B cell (primary cell): ENCODE measurements at regions not wholly inside any gene's neighbourhood (a gene's known extent, or its start where the extent isn't known, plus 50 kb on each side); places are given as distances from the start of the nearest gene placed in this dataset.

Experiments used
- ATAC-seq: fragments of 200-7000 bp; cut with Tn5 transposase; one replicate; pipeline ENCODE4 v1.10.0; 2021; ENCODE audit warnings: low read depth, mild to moderate bottlenecking, moderate number of reproducible peaks, moderate library complexity
- CTCF ChIA-PET: fragments of 350-600 bp; sonication (Branson Sonifier 250); formaldehyde crosslinking; loops from one replicate; lab custom pipeline; 2021; ENCODE audit warnings: antibody characterized with exemption, inconsistent platforms; lab: Charles Lee
- POLR2A ChIA-PET: fragments of 350-600 bp; sonication (Branson Sonifier 250); formaldehyde crosslinking; loops from one replicate; lab custom pipeline; 2021; ENCODE audit warnings: antibody characterized with exemption; lab: Charles Lee
- DNase-seq: peaks from one replicate; pipeline ENCODE4 v3.0.0; 2013
- H2AFZ ChIP-seq: 2 replicates; pipeline ENCODE4 v1.6.1; 2012; ENCODE audit warnings: mild to moderate bottlenecking, low read depth, low read length; ENCODE audit not compliant: insufficient read depth, poor library complexity, severe bottlenecking
- H3K27ac ChIP-seq, 2 donors: 1 replicate in 1 of 2; 2 replicates in 1 of 2; pipeline ENCODE4 v1.5.1; 2012 to 2013; ENCODE audit warnings: low read length in 2 of 2, mild to moderate bottlenecking in 2 of 2, moderate library complexity in 1 of 2
- H3K27me3 ChIP-seq, 4 experiments: fragments of 200-600 bp in 1 of 4; sonication (generic) in 1 of 4; replicated peaks in 1 of 4; 1 replicate in 2 of 4; 2 replicates in 2 of 4; pipeline versions ENCODE4 v1.6.1 to v1.7.0; 2013 to 2016; ENCODE audit warnings: low read length in 3 of 4, mild to moderate bottlenecking in 2 of 4, mixed read lengths in 1 of 4, moderate library complexity in 1 of 4; ENCODE audit not compliant: insufficient read depth in 4 of 4, control insufficient read depth in 3 of 4; ENCODE audit errors: control extremely low read depth in 1 of 4
- H3K36me3 ChIP-seq, 2 experiments: replicated peaks in 1 of 2; 1 replicate in 1 of 2; 2 replicates in 1 of 2; pipeline versions ENCODE4 v1.6.1 to v1.7.1; 2013; ENCODE audit warnings: low read length in 1 of 2; ENCODE audit not compliant: insufficient read depth in 2 of 2, control insufficient read depth in 1 of 2; ENCODE audit errors: control extremely low read depth in 1 of 2, extremely low read depth in 1 of 2
- H3K4me1 ChIP-seq, 2 donors: fragments of 200-600 bp in 1 of 2; sonication (generic) in 1 of 2; 1 replicate in 1 of 2; 2 replicates in 1 of 2; pipeline versions ENCODE4 v1.5.1 to v1.6.1; 2013 to 2017; ENCODE audit warnings: low read length in 2 of 2; ENCODE audit not compliant: control insufficient read depth in 2 of 2, insufficient read depth in 2 of 2
- H3K4me2 ChIP-seq: replicated peaks from 2 replicates; pipeline ENCODE3; 2012; ENCODE audit warnings: mild to moderate bottlenecking, low read depth, low read length; ENCODE audit not compliant: poor library complexity, severe bottlenecking
- H3K4me3 ChIP-seq, 5 experiments: fragments of 200-600 bp in 1 of 5; sonication (generic) in 1 of 5; 1 replicate in 3 of 5; 2 replicates in 2 of 5; pipeline versions ENCODE4 v1.5.1 to v1.7.0; 2011 to 2016; ENCODE audit warnings: low read length in 4 of 5, mild to moderate bottlenecking in 4 of 5, low read depth in 2 of 5, control low read depth in 1 of 5, moderate library complexity in 1 of 5; ENCODE audit not compliant: insufficient read depth in 1 of 5; ENCODE audit errors: control extremely low read depth in 1 of 5, extremely low read depth in 1 of 5
- H3K79me2 ChIP-seq: fragments of 200-600 bp; sonication (generic); one replicate; pipeline ENCODE4 v1.6.0; 2016; ENCODE audit warnings: low read length; ENCODE audit not compliant: control insufficient read depth, insufficient read depth
- H3K9ac ChIP-seq: fragments of 200-600 bp; sonication (generic); 2 replicates; pipeline ENCODE4 v1.6.1; 2017; ENCODE audit warnings: mild to moderate bottlenecking, low read length, moderate library complexity
- H3K9me3 ChIP-seq, 3 donors: one replicate each; pipeline versions ENCODE4 v1.6.1 to v1.7.1; 2013; ENCODE audit warnings: low read length in 2 of 3; ENCODE audit not compliant: control insufficient read depth in 2 of 3, insufficient read depth in 1 of 3; ENCODE audit errors: control extremely low read depth in 1 of 3
- H4K20me1 ChIP-seq: 2 replicates; pipeline ENCODE4 v1.6.0; 2012; ENCODE audit warnings: mild to moderate bottlenecking, low read length; ENCODE audit not compliant: insufficient read depth, control insufficient read depth, poor library complexity, severe bottlenecking
- H3K27ac Mint-ChIP-seq: one replicate; pipeline ENCODE4 v1.8.0; 2021; ENCODE audit warnings: mixed read lengths
- H3K27me3 Mint-ChIP-seq: one replicate; pipeline ENCODE4 v1.8.0; 2021; ENCODE audit warnings: mixed read lengths
- H3K4me1 Mint-ChIP-seq: one replicate; pipeline ENCODE4 v1.8.0; 2021; ENCODE audit warnings: mixed read lengths
- H3K4me3 Mint-ChIP-seq: one replicate; pipeline ENCODE4 v1.8.0; 2021; ENCODE audit warnings: mixed read lengths
- H3K9me3 Mint-ChIP-seq: one replicate; pipeline ENCODE4 v1.8.0; 2022; ENCODE audit warnings: mixed read lengths; ENCODE audit not compliant: insufficient read depth
- EZH2 ChIP-seq: IDR thresholded peaks from 2 replicates; pipeline ENCODE4 v1.6.1; 2012; ENCODE audit warnings: borderline replicate concordance, low read depth, mild to moderate bottlenecking, moderate library complexity, low read length; ENCODE audit not compliant: insufficient read depth, poor library complexity, severe bottlenecking
- WGBS: methylation state at CpG from one replicate; pipeline ENCODE4 v1.1.5; 2013; ENCODE audit warnings: missing lambda C conversion rate; ENCODE audit not compliant: insufficient coverage; 5-methylcytosine and 5-hydroxymethylcytosine counted together
- intact Hi-C: fragments of 100-400 bp; cut with micrococcal nuclease; formaldehyde crosslinking; loops from one replicate; pipeline ENCODE4 v1.10.0; 2022
- TF ChIP-seq, protein P1 (sequence below): fragments of 200-600 bp; IDR thresholded peaks from one replicate; pipeline ENCODE4 v1.8.0; 2022; ENCODE audit warnings: antibody characterized with exemption, mild to moderate bottlenecking

DNA sequence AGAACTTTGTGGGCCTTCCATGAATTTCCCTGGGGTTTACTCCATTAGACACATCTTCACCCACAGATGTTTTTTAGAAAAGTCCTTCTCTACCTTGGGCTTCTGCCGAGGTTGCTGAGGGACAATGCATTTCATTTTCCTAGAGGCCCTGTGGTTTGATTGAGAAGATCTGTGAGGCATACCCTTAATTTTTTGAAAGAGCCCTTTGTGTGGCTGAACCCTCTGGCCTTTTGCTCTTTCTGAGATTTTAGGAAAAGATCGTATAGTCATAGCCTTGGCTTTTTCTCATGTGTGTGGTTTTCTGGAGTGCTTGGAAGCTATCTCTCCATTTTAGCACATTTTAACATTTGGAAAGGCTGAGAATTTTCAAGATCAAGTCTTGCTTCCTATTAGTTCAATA is 119.8 kb upstream of the LYZL1 start:
- intact Hi-C loops: no loop called here
- H3K9ac ChIP-seq: no peak overlapping the region
- H3K4me1 ChIP-seq: no peaks in the 10 kb centered on the region
- H3K4me2 ChIP-seq: no peak overlapping the region
- H3K36me3 ChIP-seq: no peaks in the 10 kb centered on the region
- POLR2A ChIA-PET: no interaction called here
- peaks cover 15% of the 10 kb centered on the region for H3K9me3 Mint-ChIP-seq
- no peak overlapping the region for H2AFZ ChIP-seq
- no peaks in the 10 kb centered on the region for H3K27me3 Mint-ChIP-seq
- no peaks in the 10 kb centered on the region for H4K20me1 ChIP-seq
- H3K27me3 ChIP-seq: no peaks in the 10 kb centered on the region
- TF ChIP-seq, protein P1, sequence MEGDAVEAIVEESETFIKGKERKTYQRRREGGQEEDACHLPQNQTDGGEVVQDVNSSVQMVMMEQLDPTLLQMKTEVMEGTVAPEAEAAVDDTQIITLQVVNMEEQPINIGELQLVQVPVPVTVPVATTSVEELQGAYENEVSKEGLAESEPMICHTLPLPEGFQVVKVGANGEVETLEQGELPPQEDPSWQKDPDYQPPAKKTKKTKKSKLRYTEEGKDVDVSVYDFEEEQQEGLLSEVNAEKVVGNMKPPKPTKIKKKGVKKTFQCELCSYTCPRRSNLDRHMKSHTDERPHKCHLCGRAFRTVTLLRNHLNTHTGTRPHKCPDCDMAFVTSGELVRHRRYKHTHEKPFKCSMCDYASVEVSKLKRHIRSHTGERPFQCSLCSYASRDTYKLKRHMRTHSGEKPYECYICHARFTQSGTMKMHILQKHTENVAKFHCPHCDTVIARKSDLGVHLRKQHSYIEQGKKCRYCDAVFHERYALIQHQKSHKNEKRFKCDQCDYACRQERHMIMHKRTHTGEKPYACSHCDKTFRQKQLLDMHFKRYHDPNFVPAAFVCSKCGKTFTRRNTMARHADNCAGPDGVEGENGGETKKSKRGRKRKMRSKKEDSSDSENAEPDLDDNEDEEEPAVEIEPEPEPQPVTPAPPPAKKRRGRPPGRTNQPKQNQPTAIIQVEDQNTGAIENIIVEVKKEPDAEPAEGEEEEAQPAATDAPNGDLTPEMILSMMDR: no peak
- TF ChIP-seq EZH2: no peak
- no peak overlapping the region for H3K4me3 Mint-ChIP-seq
- no peak overlapping the region for H3K27ac Mint-ChIP-seq
- WGBS: 100% methylated on average over 1 of the region's 2 CpGs
- ATAC-seq (no peak), DNase-seq (no peak)
- no peak overlapping the region for H3K4me3 ChIP-seq
- CTCF ChIA-PET: no interaction called here
- no peaks in the 10 kb centered on the region for H3K79me2 ChIP-seq
- no peaks in the 10 kb centered on the region for H3K4me1 Mint-ChIP-seq
- H3K9me3 ChIP-seq: peaks cover 0 to 4% (median 0%) of the 10 kb centered on the region in 3 donors
- no peak overlapping the region for H3K27ac ChIP-seq

DNA sequence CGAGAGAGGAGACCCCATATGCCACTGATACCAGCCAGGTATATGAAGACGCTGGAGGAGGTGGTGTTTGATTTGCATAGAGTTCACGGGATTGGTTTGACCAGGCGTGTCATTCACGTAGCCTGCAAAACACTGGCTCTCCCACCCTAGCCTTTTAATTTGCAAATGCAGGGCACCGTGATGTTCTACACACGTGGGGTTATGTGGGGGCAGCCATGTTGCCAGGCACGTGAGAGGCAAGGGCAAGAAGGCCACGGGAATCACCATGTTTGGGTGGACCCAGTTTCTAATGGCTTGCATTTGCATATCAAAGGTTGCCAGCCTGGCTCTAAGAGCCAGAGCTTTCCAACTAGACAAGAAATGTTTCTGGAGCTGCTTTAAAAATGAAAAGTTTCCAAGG is 117.2 kb upstream of the LYZL1 start:
- Mint-ChIP-seq H3K9me3 (peaks cover 10% of the 10 kb centered on the region), H3K4me1 (no peaks in the 10 kb centered on the region), H3K4me3 (no peak overlapping the region), H3K27ac (no peak overlapping the region), H3K27me3 (no peaks in the 10 kb centered on the region)
- intact Hi-C loops: no loop called here
- no peak overlapping the region for H3K9ac ChIP-seq
- WGBS: 68% methylated on average over 5 of the region's 9 CpGs
- H3K4me1 ChIP-seq: no peaks in the 10 kb centered on the region
- H2AFZ ChIP-seq: no peak overlapping the region
- no peaks in the 10 kb centered on the region for H3K36me3 ChIP-seq
- H3K27ac ChIP-seq: no peak overlapping the region
- H4K20me1 ChIP-seq: no peaks in the 10 kb centered on the region
- H3K27me3 ChIP-seq: no peaks in the 10 kb centered on the region
- DNase-seq (no peak), ATAC-seq (no peak)
- POLR2A ChIA-PET: no interaction called here
- H3K4me2 ChIP-seq: no peak overlapping the region
- peaks cover 0 to 4% (median 0%) of the 10 kb centered on the region in 3 donors for H3K9me3 ChIP-seq
- CTCF ChIA-PET: no interaction called here
- H3K4me3 ChIP-seq: no peak overlapping the region
- TF ChIP-seq, protein P1: no peak
- TF ChIP-seq EZH2: no peak
- no peaks in the 10 kb centered on the region for H3K79me2 ChIP-seq
